Activated T-helper 1 cell treated with Interleukin-2 at 50 U/mL for 16 hours (primary cell): ENCODE measurements at regions not wholly inside any gene's neighbourhood (a gene's known extent, or its start where the extent isn't known, plus 50 kb on each side); places are given as distances from the start of the nearest gene placed in this dataset.
"Not testable (repeated sequence)": the region's sequence is repeated elsewhere in the genome, so short reads cannot be mapped to it uniquely, and the experiment has no call there.

Source experiments
- DNase-seq: peaks from one replicate; pipeline ENCODE4 v3.0.0-alpha.2; 2020; ENCODE audit warnings: low read depth

- DNase-seq, result no peak
These were observed 157.9 kb upstream of the RASA1 start for GRCh38 chr5:87109746-87110145.

- no peak for DNase-seq
These were observed 157.0 kb upstream of the RASA1 start for GRCh38 chr5:87110721-87111120.

GRCh38 chr5:87113861-87114260, 153.8 kb upstream of the RASA1 start:
- no peak for DNase-seq

- DNase-seq, result no peak
These were observed 153.1 kb upstream of the RASA1 start for GRCh38 chr5:87114631-87115030.

- no peak for DNase-seq
These were observed 151.8 kb upstream of the RASA1 start for GRCh38 chr5:87115839-87116364.

- DNase-seq, result no peak
These were observed 150.7 kb upstream of the RASA1 start for GRCh38 chr5:87116825-87117512.

- DNase-seq, result no peak
These were observed 148.1 kb upstream of the RASA1 start for GRCh38 chr5:87119588-87119987.

- no peak for DNase-seq
These were observed 147.0 kb upstream of the RASA1 start for GRCh38 chr5:87120518-87121303.

GRCh38 chr5:87121304-87122150, 146.2 kb upstream of the RASA1 start:
- DNase-seq, result peak; percentile 6

GRCh38 chr5:87122151-87122977, 145.3 kb upstream of the RASA1 start:
- no peak for DNase-seq

GRCh38 chr5:87125766-87126165, 141.9 kb upstream of the RASA1 start:
- DNase-seq, result no peak

- no peak for DNase-seq
These were observed 140.8 kb upstream of the RASA1 start for GRCh38 chr5:87126869-87127268.

- DNase-seq, result no peak
These were observed 140.3 kb upstream of the RASA1 start for GRCh38 chr5:87127426-87127825.

GRCh38 chr5:87127956-87128687, 139.6 kb upstream of the RASA1 start:
- DNase-seq, result no peak

GRCh38 chr5:87129046-87129445, 138.6 kb upstream of the RASA1 start:
- no peak for DNase-seq

GRCh38 chr5:87132696-87133095, 135.0 kb upstream of the RASA1 start:
- no peak for DNase-seq

- not testable (repeated sequence) for DNase-seq
These were observed 133.2 kb upstream of the RASA1 start for GRCh38 chr5:87134513-87134912.

- no peak for DNase-seq
These were observed 131.6 kb upstream of the RASA1 start for GRCh38 chr5:87136096-87136495.

GRCh38 chr5:87136733-87137132, 130.9 kb upstream of the RASA1 start:
- no peak for DNase-seq

- no peak for DNase-seq
These were observed 130.4 kb upstream of the RASA1 start for GRCh38 chr5:87137283-87137682.
